ENCODE measurements at regions not wholly inside any gene's neighbourhood (a gene's known extent, or its start where the extent isn't known, plus 50 kb on each side); places are given as distances from the start of the nearest gene placed in this dataset.

DNA sequence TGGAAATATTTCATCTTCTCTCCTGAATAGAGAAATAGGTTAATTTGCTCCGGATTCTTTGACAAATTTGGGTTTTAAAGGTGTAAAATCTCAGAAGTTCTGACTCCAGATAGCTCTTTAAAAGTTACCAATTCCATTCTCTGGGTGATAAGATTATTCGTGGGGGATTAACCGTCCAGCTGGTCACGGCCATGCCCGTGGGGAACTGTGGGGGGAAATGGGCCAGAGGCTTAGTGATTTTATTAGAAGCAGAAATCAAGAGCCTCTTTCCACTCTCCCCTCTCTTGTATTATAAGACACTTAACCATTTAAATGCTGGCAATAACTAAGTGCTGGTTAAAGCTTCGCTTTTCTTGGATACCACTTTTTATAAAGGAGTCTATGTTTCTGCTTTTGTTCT is 376.4 kb upstream of the KAZN start:
- DNase-seq (ENCODE audit: low spot score) = no peak
- Histone ChIP-seq H3K36me3 (replicated peaks; ENCODE audit: insufficient read depth, low read depth) (no peaks in the 10 kb centered on the region), H3K4me2 (no peak overlapping the region), H3K27me3 (no peaks in the 10 kb centered on the region), H3K79me2 (no peaks in the 10 kb centered on the region), H3K27ac (no peak overlapping the region), H2AFZ (no peak overlapping the region), H3K4me3 (no peak overlapping the region), H3K9me2 (replicated peaks; ENCODE audit: insufficient read depth) (no peaks in the 10 kb centered on the region), H3K9me3 (ENCODE audit: low read depth) (no peaks in the 10 kb centered on the region), H4K20me1 (ENCODE audit: insufficient read depth, poor library complexity, severe bottlenecking) (no peaks in the 10 kb centered on the region), H3K4me1 (ENCODE audit: insufficient read depth) (no peaks in the 10 kb centered on the region)
- 58% methylated on average over 6 of the region's 6 CpGs for WGBS (ENCODE audit: low lambda C conversion rate, missing lambda C conversion rate)
- TF ChIP-seq EZH2phosphoT487 (IDR thresholded peaks at IDR 0.05; ENCODE audit: low read depth, severe bottlenecking, unreplicated experiment) = no peak
- TF ChIP-seq EZH2 (IDR thresholded peaks at IDR 0.05; ENCODE audit: borderline replicate concordance) = no peak
- TF ChIP-seq, protein P1, sequence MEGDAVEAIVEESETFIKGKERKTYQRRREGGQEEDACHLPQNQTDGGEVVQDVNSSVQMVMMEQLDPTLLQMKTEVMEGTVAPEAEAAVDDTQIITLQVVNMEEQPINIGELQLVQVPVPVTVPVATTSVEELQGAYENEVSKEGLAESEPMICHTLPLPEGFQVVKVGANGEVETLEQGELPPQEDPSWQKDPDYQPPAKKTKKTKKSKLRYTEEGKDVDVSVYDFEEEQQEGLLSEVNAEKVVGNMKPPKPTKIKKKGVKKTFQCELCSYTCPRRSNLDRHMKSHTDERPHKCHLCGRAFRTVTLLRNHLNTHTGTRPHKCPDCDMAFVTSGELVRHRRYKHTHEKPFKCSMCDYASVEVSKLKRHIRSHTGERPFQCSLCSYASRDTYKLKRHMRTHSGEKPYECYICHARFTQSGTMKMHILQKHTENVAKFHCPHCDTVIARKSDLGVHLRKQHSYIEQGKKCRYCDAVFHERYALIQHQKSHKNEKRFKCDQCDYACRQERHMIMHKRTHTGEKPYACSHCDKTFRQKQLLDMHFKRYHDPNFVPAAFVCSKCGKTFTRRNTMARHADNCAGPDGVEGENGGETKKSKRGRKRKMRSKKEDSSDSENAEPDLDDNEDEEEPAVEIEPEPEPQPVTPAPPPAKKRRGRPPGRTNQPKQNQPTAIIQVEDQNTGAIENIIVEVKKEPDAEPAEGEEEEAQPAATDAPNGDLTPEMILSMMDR (IDR thresholded peaks at IDR 0.05; ENCODE audit: poor library complexity) = no peak

DNA sequence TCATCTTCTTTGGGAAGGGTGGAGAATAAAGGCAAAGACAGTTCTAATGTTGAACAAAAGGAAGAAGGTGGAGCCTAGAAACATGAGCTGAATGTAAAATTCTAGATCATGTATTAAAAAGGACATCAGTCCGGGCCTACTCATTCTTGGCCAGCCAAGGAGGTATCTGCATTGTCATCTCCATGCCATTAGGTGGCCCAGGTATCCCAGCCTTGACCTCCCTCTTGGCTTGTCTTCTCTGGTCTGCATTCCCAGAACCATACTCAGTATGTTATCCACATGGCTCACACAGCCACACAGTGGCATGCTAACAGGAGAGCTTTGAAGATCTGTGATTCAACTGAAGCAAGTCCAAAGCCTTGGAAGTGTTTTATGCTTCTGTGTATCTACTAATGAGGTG is 369.8 kb upstream of the KAZN start:
- H3K79me2 ChIP-seq = no peaks in the 10 kb centered on the region
- 93% methylated on average over 1 of the region's 1 CpG for WGBS (ENCODE audit: low lambda C conversion rate, missing lambda C conversion rate)
- no peaks in the 10 kb centered on the region for H3K9me2 ChIP-seq (replicated peaks; ENCODE audit: insufficient read depth)
- H3K27me3 ChIP-seq = no peaks in the 10 kb centered on the region
- H3K4me2 ChIP-seq = no peak overlapping the region
- no peaks in the 10 kb centered on the region for H3K9me3 ChIP-seq (ENCODE audit: low read depth)
- DNase-seq (ENCODE audit: low spot score) = no peak
- no peak overlapping the region for H3K4me3 ChIP-seq
- no peaks in the 10 kb centered on the region for H3K36me3 ChIP-seq (replicated peaks; ENCODE audit: insufficient read depth, low read depth)
- no peaks in the 10 kb centered on the region for H4K20me1 ChIP-seq (ENCODE audit: insufficient read depth, poor library complexity, severe bottlenecking)
- TF ChIP-seq, protein P1 (IDR thresholded peaks at IDR 0.05; ENCODE audit: poor library complexity) = no peak
- no peak for TF ChIP-seq EZH2 (IDR thresholded peaks at IDR 0.05; ENCODE audit: borderline replicate concordance)
- no peak for TF ChIP-seq EZH2phosphoT487 (IDR thresholded peaks at IDR 0.05; ENCODE audit: low read depth, severe bottlenecking, unreplicated experiment)
- H3K27ac ChIP-seq = no peak overlapping the region
- H3K4me1 ChIP-seq (ENCODE audit: insufficient read depth) = no peaks in the 10 kb centered on the region
- no peak overlapping the region for H2AFZ ChIP-seq

DNA sequence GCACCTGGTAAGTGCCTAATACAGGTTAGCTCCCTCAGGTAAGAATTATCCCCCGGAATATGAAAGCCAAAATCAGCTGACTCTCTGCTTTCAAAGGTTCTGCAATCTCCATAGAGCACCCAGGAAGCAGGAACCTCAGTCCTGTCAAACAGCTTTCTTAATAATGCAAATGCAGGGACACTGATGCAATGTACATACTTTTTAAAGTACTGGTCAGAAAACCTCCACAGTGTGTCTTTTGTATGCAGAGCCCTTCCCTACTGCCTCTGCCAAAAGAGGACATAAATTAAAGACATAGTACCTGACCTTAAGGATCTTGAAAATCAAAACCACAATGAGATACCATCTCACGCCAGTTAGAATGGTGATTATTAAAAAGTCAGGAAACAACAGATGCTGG is 365.0 kb upstream of the KAZN start:
- Histone ChIP-seq H2AFZ (no peak overlapping the region), H3K36me3 (replicated peaks; ENCODE audit: insufficient read depth, low read depth) (no peaks in the 10 kb centered on the region), H3K27me3 (no peaks in the 10 kb centered on the region), H3K4me3 (no peak overlapping the region), H3K4me2 (no peak overlapping the region), H3K4me1 (ENCODE audit: insufficient read depth) (no peaks in the 10 kb centered on the region), H4K20me1 (ENCODE audit: insufficient read depth, poor library complexity, severe bottlenecking) (no peaks in the 10 kb centered on the region), H3K9me2 (replicated peaks; ENCODE audit: insufficient read depth) (no peaks in the 10 kb centered on the region), H3K9me3 (ENCODE audit: low read depth) (no peaks in the 10 kb centered on the region), H3K79me2 (no peaks in the 10 kb centered on the region), H3K27ac (no peak overlapping the region)
- no peak for DNase-seq (ENCODE audit: low spot score)
- WGBS (ENCODE audit: low lambda C conversion rate, missing lambda C conversion rate) = 79% methylated on average over 2 of the region's 2 CpGs
- TF ChIP-seq EZH2phosphoT487 (IDR thresholded peaks at IDR 0.05; ENCODE audit: low read depth, severe bottlenecking, unreplicated experiment) = no peak
- no peak for TF ChIP-seq EZH2 (IDR thresholded peaks at IDR 0.05; ENCODE audit: borderline replicate concordance)
- TF ChIP-seq, protein P1 (IDR thresholded peaks at IDR 0.05; ENCODE audit: poor library complexity) = no peak

DNA sequence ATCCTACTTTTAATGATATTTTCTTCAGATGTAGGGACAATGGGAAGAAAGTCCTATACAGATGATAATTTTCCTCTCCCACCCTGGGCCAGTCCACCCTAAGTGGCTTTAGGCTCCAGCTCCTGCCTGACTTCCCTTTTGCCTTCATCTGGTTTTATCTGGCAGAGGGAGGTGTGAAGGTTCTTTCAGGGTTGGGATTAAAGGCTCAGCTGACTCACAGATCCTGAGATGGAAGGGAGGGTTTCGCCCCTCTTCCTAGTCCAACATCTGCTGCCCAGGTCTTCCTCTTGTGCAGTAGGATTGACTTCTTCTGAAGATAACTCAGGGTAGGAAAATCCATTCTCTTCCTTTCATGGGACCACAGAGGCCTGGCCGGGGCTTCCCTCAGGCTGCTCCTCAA is 362.4 kb upstream of the KAZN start:
- Histone ChIP-seq H4K20me1 (ENCODE audit: insufficient read depth, poor library complexity, severe bottlenecking) (no peaks in the 10 kb centered on the region), H3K4me1 (ENCODE audit: insufficient read depth) (no peaks in the 10 kb centered on the region), H3K36me3 (replicated peaks; ENCODE audit: insufficient read depth, low read depth) (no peaks in the 10 kb centered on the region), H3K4me2 (no peak overlapping the region), H3K27me3 (no peaks in the 10 kb centered on the region), H3K9me2 (replicated peaks; ENCODE audit: insufficient read depth) (no peaks in the 10 kb centered on the region), H3K27ac (no peak overlapping the region), H3K79me2 (no peaks in the 10 kb centered on the region), H3K4me3 (no peak overlapping the region), H2AFZ (no peak overlapping the region), H3K9me3 (ENCODE audit: low read depth) (no peaks in the 10 kb centered on the region)
- TF ChIP-seq EZH2 (IDR thresholded peaks at IDR 0.05; ENCODE audit: borderline replicate concordance) (no peak), EZH2phosphoT487 (IDR thresholded peaks at IDR 0.05; ENCODE audit: low read depth, severe bottlenecking, unreplicated experiment) (no peak)
- TF ChIP-seq, protein P1 (IDR thresholded peaks at IDR 0.05; ENCODE audit: poor library complexity) = no peak
- no peak for DNase-seq (ENCODE audit: low spot score)
- WGBS (ENCODE audit: low lambda C conversion rate, missing lambda C conversion rate) = 75% methylated on average over 2 of the region's 2 CpGs

All from hepatocyte (in vitro differentiated cells).